ENCODE measurements at regions not wholly inside any gene's neighbourhood (a gene's known extent, or its start where the extent isn't known, plus 50 kb on each side); places are given as distances from the start of the nearest gene placed in this dataset.

DNA sequence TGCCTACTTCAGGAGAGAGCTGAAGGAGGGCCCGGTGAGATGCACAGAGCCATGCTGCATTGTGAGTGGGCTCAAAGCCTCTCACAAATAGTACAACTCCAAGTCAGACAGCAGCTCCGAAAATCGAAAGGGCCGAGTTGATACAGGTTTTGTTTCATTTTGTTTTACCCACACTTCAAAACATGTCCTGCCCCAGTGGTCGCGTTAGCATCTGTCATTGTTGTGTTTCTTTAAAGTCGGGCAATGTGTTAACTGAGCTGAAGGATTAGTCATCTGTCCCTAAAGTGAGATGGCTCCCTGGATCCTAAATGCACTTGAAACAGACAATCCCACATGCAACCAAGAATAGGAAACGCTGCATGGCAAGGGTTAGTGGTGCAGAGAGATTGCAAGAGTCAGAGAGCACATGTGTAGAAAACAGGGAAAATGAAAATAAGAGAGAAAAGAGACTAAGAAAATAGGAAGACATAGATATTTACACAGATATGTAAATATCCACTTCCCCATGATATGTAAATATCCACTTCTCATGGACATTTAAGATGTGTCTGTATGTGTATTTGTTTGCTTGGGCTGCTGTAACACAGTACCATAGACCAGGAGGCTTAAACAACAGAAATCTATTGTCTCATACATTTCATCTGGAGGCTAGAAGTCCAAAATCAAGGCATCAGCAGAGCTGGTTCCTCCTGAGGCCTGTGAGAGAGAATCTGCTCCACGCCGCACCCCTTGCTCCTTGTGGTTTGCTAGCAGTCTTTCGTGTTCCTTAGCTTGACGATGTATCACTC, 131.4 kb upstream of the RAB4A start:
- TF ChIP-seq, protein P1, sequence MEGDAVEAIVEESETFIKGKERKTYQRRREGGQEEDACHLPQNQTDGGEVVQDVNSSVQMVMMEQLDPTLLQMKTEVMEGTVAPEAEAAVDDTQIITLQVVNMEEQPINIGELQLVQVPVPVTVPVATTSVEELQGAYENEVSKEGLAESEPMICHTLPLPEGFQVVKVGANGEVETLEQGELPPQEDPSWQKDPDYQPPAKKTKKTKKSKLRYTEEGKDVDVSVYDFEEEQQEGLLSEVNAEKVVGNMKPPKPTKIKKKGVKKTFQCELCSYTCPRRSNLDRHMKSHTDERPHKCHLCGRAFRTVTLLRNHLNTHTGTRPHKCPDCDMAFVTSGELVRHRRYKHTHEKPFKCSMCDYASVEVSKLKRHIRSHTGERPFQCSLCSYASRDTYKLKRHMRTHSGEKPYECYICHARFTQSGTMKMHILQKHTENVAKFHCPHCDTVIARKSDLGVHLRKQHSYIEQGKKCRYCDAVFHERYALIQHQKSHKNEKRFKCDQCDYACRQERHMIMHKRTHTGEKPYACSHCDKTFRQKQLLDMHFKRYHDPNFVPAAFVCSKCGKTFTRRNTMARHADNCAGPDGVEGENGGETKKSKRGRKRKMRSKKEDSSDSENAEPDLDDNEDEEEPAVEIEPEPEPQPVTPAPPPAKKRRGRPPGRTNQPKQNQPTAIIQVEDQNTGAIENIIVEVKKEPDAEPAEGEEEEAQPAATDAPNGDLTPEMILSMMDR (IDR thresholded peaks at IDR 0.05; ENCODE audit: extremely low read depth, missing control alignments) = no peak
- DNase-seq (ENCODE audit: low spot score) = peak; percentile 21

DNA sequence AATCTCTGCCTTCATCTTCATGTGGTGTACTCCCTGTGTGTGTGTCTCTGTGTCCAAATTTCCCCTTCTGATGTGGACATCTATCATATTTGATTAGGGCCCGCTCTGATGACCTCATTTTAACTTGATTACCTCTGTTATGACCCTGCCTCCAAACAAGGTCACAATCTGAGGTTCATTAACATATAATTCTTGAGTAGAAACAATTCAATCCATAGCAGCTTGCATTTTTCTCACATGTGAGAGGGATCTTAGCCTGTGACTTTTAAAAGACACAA, 130.9 kb upstream of the RAB4A start:
- TF ChIP-seq, protein P1 (IDR thresholded peaks at IDR 0.05; ENCODE audit: extremely low read depth, missing control alignments) = no peak
- DNase-seq (ENCODE audit: low spot score) = no peak

DNA sequence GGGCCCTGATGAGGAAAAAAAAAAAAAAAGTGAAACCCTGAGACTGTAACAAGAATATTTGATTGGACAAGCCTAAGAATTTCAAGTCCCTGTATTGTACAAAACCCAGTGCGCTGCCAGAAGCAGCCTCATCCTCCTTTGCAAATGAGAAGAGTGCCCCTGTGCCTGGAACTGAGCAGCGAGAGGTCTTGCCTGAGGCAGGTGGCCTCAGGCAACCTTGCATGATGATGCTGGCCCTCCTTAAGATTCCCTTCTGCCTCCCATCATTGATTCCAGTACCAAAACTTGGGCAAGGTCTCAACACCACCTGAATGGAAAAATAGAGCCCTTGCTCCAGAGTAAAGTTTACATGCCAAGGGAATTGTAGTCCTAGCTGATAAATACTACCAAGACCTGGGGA, 129.6 kb upstream of the RAB4A start:
- TF ChIP-seq, protein P1 (IDR thresholded peaks at IDR 0.05; ENCODE audit: extremely low read depth, missing control alignments) = no peak
- DNase-seq (ENCODE audit: low spot score) = no peak

DNA sequence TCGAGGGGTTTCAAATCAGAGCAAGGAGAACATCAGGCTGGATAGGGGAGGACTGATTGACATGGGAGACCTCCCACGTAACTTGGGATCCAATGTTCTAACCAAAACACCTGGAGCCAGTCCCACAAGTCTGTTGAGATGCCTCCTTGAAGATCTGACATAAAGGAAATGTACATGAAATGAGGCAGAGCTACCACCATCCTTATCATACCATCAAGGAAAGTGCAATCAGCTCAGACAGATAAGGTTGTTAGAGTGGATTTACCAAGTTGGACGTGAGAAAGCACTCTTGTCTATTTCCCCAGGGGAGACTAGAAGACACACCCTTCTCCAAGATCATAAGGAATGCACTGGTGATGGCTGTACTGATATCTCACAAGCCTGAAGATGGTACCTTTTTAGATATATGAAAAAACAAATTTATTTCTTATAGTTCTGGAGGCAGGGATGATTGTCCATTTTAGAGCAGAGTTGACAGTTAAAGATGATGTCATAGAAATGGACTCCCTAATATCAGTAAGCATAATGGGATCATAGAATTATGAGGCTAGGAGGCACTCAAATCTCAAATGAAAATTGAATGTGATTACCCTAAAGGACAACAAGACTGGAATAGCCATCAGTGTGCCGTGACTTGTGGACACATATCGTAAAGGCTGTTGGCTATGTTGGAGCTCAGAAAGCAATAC, 129.1 kb upstream of the RAB4A start:
- TF ChIP-seq, protein P1 (IDR thresholded peaks at IDR 0.05; ENCODE audit: extremely low read depth, missing control alignments) = no peak
- DNase-seq (ENCODE audit: low spot score) = no peak

DNA sequence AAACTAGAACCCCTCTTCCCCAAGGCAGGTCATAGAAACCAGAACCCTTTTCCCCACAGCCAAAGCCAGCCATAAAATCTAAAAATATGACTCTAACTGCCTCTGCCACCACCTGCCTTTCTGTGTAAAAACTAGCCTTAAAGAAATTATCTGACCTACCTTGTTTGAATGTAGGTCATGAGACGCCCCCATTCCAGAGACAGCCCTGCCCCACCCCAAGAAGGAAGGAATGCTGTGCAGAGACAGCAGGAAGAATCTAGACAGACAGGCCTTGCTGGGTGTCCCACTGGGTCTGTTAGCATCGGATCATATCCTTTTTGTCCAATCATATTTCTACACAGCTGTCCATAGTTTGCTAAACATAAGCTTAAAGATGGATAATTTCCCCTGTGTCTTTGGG, 128.4 kb upstream of the RAB4A start:
- DNase-seq (ENCODE audit: low spot score) = no peak
- TF ChIP-seq, protein P1 (IDR thresholded peaks at IDR 0.05; ENCODE audit: extremely low read depth, missing control alignments) = no peak

DNA sequence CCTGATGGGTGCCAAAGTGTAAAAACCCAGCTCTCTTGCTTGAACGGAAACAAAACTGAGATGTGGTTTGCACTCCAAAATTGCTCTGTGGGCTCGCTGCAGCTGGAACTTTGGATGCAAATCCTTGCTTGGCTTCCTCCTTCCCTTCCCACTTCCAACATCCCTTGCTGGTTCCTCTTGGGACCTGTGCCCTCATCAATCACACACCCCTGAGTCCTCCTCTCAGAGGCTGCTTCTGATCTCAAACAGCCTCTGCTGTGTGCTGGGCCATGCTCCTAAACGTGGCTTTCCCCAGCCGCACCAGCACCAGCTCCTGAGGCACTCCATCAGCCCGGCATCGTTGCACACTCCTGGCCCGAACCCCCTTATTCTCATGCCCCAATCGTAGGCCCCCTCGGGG, 124.3 kb upstream of the RAB4A start:
- no peak for DNase-seq (ENCODE audit: low spot score)
- TF ChIP-seq, protein P1 (IDR thresholded peaks at IDR 0.05; ENCODE audit: extremely low read depth, missing control alignments) = no peak

DNA sequence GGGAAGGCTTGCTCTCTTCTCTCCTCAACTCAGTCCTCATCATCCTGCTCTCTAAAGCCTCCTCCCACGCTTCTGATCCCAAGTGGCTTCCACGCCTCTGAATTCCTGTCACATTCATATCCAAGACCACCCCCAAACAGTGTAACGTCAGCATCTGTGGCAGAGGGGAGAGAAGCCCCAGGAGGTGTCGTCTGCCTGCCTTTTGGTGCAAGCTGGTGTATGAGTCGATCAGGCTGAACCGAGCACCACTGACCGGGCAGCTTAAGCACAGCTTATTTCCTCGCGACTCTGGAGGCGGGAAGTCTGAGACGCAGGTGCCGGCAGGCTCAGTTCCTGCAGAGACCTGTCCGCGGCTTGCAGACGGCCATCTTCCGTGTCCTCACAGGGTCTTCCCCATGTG, 123.8 kb upstream of the RAB4A start:
- DNase-seq (ENCODE audit: low spot score) = no peak
- TF ChIP-seq, protein P1 (IDR thresholded peaks at IDR 0.05; ENCODE audit: extremely low read depth, missing control alignments) = no peak

All from GM20000 (cell line).